ENCODE measurements at regions not wholly inside any gene's neighbourhood (a gene's known extent, or its start where the extent isn't known, plus 50 kb on each side); places are given as distances from the start of the nearest gene placed in this dataset.

GRCh38 chr3:67288466-67289106 lies 290.5 kb downstream of the KBTBD8 start:
- no peak for DNase-seq (ENCODE audit: low read depth)
- Histone ChIP-seq H3K4me3 (ENCODE audit: low read depth, low read length) (no peak overlapping the region), H3K27me3 (ENCODE audit: control insufficient read depth, insufficient read depth, low read length) (no peaks in the 10 kb centered on the region), H3K36me3 (ENCODE audit: control insufficient read depth, insufficient read depth, low read length) (no peaks in the 10 kb centered on the region)
- TF ChIP-seq CTCF (IDR thresholded peaks at IDR 0.05; ENCODE audit: insufficient read depth, low read length, poor library complexity, severe bottlenecking) = no peak

- no peak for DNase-seq (ENCODE audit: low read depth)
- no peaks in the 10 kb centered on the region for H3K27me3 ChIP-seq (ENCODE audit: control insufficient read depth, insufficient read depth, low read length)
- no peaks in the 10 kb centered on the region for H3K36me3 ChIP-seq (ENCODE audit: control insufficient read depth, insufficient read depth, low read length)
- TF ChIP-seq CTCF (IDR thresholded peaks at IDR 0.05; ENCODE audit: insufficient read depth, low read length, poor library complexity, severe bottlenecking) = no peak
- no peak overlapping the region for H3K4me3 ChIP-seq (ENCODE audit: low read depth, low read length)
Observed at GRCh38 chr3:67289626-67290025, 291.5 kb downstream of the KBTBD8 start.

- no peak for TF ChIP-seq CTCF (IDR thresholded peaks at IDR 0.05; ENCODE audit: insufficient read depth, low read length, poor library complexity, severe bottlenecking)
- Histone ChIP-seq H3K4me3 (ENCODE audit: low read depth, low read length) (no peak overlapping the region), H3K36me3 (ENCODE audit: control insufficient read depth, insufficient read depth, low read length) (no peaks in the 10 kb centered on the region), H3K27me3 (ENCODE audit: control insufficient read depth, insufficient read depth, low read length) (no peaks in the 10 kb centered on the region)
- no peak for DNase-seq (ENCODE audit: low read depth)
Observed at GRCh38 chr3:67290438-67290837, 292.3 kb downstream of the KBTBD8 start.

- Histone ChIP-seq H3K27me3 (ENCODE audit: control insufficient read depth, insufficient read depth, low read length) (no peaks in the 10 kb centered on the region), H3K36me3 (ENCODE audit: control insufficient read depth, insufficient read depth, low read length) (no peaks in the 10 kb centered on the region), H3K4me3 (ENCODE audit: low read depth, low read length) (no peak overlapping the region)
- no peak for DNase-seq (ENCODE audit: low read depth)
- TF ChIP-seq CTCF (IDR thresholded peaks at IDR 0.05; ENCODE audit: insufficient read depth, low read length, poor library complexity, severe bottlenecking) = no peak
Observed at GRCh38 chr3:67291287-67292252, 293.5 kb downstream of the KBTBD8 start.

GRCh38 chr3:67292356-67293121 lies 294.4 kb downstream of the KBTBD8 start:
- no peak for DNase-seq (ENCODE audit: low read depth)
- H3K4me3 ChIP-seq (ENCODE audit: low read depth, low read length) = no peak overlapping the region

More at GRCh38 chr3:67292356-67293121, 294.4 kb downstream of the KBTBD8 start:
- TF ChIP-seq CTCF (IDR thresholded peaks at IDR 0.05; ENCODE audit: insufficient read depth, low read length, poor library complexity, severe bottlenecking) = no peak
- no peaks in the 10 kb centered on the region for H3K27me3 ChIP-seq (ENCODE audit: control insufficient read depth, insufficient read depth, low read length)
- H3K36me3 ChIP-seq (ENCODE audit: control insufficient read depth, insufficient read depth, low read length) = no peaks in the 10 kb centered on the region
